ENCODE measurements at regions not wholly inside any gene's neighbourhood (a gene's known extent, or its start where the extent isn't known, plus 50 kb on each side); places are given as distances from the start of the nearest gene placed in this dataset.

DNA sequence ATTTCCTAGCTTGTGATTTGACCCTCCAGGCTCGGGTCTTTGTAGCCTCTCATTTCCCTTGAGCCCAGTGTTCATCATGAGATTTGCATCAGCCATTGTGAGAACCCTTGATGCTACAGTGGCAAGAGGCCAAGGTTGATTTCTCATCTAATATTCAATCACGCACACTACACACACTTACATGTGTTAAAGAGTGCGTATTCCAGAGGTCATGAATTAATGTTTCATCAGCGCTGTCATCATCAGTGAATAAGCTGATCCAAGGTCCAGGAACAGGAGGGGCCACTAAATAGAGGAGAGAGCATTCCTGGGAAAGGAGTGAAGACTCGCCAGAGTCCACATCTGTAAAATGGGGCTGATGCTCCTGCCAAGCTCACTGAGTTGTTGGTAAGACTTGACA is 276.1 kb upstream of the SIX2 start:
- Histone ChIP-seq H3K9ac (ENCODE audit: low read depth in 1 of 2, low read length in 2 of 2) (no peak overlapping the region), H3K4me3 (ENCODE audit: low read depth in 1 of 2, low read length in 2 of 2) (no peak overlapping the region), H3K4me1 (ENCODE audit: control insufficient read depth in 1 of 2, insufficient read depth in 2 of 2, low read length in 2 of 2) (no peaks in the 10 kb centered on the region), H3K36me3 (ENCODE audit: control insufficient read depth in 1 of 2, insufficient read depth in 2 of 2, low read length in 2 of 2) (no peaks in the 10 kb centered on the region), H3K27ac (ENCODE audit: low read depth, low read length) (no peak overlapping the region), H3K9me3 (ENCODE audit: control insufficient read depth in 1 of 2, low read length in 2 of 2) (no peaks in the 10 kb centered on the region), H3K27me3 (ENCODE audit: control insufficient read depth in 1 of 2, insufficient read depth in 2 of 2, low read length in 2 of 2) (no peaks in the 10 kb centered on the region)

DNA sequence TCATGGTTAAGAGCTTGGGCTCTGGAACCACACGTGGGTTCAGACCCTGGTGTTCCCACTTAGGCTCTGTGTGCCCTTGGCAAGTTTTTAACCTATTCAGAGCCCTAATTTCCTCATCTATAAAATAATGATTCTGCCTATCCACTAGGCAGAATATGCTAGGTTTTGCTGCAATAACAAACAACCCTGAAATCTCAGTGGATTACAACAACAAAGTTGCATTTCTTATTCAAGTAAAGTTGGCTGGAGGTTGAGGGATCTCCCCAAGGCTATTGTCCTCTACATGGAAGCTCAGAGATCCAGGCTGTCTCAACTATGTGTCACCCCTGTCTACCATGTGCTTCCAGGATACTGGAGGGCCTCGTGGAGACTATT is 275.4 kb upstream of the SIX2 start:
- Histone ChIP-seq H3K9ac (ENCODE audit: low read depth in 1 of 2, low read length in 2 of 2) (no peak overlapping the region), H3K4me1 (ENCODE audit: control insufficient read depth in 1 of 2, insufficient read depth in 2 of 2, low read length in 2 of 2) (no peaks in the 10 kb centered on the region), H3K9me3 (ENCODE audit: control insufficient read depth in 1 of 2, low read length in 2 of 2) (no peaks in the 10 kb centered on the region), H3K4me3 (ENCODE audit: low read depth in 1 of 2, low read length in 2 of 2) (no peak overlapping the region), H3K36me3 (ENCODE audit: control insufficient read depth in 1 of 2, insufficient read depth in 2 of 2, low read length in 2 of 2) (no peaks in the 10 kb centered on the region), H3K27ac (ENCODE audit: low read depth, low read length) (no peak overlapping the region), H3K27me3 (ENCODE audit: control insufficient read depth in 1 of 2, insufficient read depth in 2 of 2, low read length in 2 of 2) (no peaks in the 10 kb centered on the region)

DNA sequence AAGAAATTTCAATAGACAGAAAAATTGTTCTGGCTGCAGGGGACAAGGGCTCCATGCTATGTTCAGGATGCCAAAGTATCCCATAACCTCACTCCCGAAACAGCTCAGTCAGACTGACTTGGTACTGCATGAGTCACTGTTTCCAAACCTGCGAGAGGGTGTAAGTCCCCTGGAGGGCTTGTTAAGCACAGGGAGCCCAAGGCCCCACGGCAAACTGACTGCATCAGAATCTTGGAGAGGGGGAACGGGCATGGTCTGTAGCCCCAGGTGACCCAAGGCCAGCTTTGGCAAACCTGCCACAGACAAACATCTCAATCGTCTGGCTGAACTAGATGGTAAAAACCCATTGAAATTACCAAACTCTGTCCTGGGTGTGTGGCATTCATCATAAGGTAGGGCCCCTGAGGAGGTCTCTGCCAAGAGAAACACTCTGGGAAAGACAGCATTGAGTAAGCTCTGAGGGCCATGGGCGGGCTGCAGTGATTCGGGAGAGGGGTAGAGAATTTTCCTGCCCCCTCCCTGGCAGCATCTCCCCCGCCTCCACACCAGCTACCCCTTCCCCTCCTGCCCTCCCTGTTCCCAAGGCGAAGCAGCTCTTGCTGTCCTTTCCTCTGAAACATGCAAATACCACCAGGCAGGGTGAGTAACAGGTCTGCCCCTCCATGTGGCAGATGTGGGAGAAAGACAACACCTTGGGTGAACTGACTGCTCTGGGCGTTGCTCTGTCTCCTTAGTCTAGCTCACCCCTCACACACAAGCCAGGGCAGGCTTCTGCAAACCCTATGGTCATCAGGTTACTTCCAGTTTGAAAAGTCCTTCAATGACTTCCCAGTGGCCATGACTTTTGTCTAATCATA is 274.7 kb upstream of the SIX2 start:
- Histone ChIP-seq H3K27ac (ENCODE audit: low read depth, low read length) (no peak overlapping the region), H3K27me3 (ENCODE audit: control insufficient read depth in 1 of 2, insufficient read depth in 2 of 2, low read length in 2 of 2) (no peaks in the 10 kb centered on the region), H3K4me1 (ENCODE audit: control insufficient read depth in 1 of 2, insufficient read depth in 2 of 2, low read length in 2 of 2) (no peaks in the 10 kb centered on the region), H3K36me3 (ENCODE audit: control insufficient read depth in 1 of 2, insufficient read depth in 2 of 2, low read length in 2 of 2) (no peaks in the 10 kb centered on the region), H3K9me3 (ENCODE audit: control insufficient read depth in 1 of 2, low read length in 2 of 2) (no peaks in the 10 kb centered on the region), H3K4me3 (ENCODE audit: low read depth in 1 of 2, low read length in 2 of 2) (no peak overlapping the region), H3K9ac (ENCODE audit: low read depth in 1 of 2, low read length in 2 of 2) (no peak overlapping the region)

DNA sequence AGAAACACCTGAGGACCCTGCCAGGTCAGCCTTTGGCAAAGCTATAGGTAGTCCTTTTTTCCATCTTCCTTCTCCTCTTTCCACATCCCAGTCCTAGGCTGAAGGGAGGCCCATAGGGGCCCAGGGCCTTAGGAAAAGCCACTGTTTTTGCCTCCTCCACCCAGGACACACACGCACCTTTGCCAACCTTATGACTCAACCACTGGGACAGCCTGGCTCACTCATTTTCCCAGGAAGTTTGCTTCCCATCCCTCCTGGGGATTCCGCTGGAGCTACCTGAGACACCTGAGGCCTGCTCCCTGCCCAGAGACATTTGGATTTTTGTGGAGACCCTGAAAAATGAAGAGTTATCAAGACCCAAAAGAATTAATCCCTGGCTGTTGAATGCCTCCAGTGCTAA is 273.4 kb upstream of the SIX2 start:
- Histone ChIP-seq H3K27me3 (ENCODE audit: control insufficient read depth in 1 of 2, insufficient read depth in 2 of 2, low read length in 2 of 2) (no peaks in the 10 kb centered on the region), H3K27ac (ENCODE audit: low read depth, low read length) (no peak overlapping the region), H3K4me1 (ENCODE audit: control insufficient read depth in 1 of 2, insufficient read depth in 2 of 2, low read length in 2 of 2) (no peaks in the 10 kb centered on the region), H3K9me3 (ENCODE audit: control insufficient read depth in 1 of 2, low read length in 2 of 2) (no peaks in the 10 kb centered on the region), H3K36me3 (ENCODE audit: control insufficient read depth in 1 of 2, insufficient read depth in 2 of 2, low read length in 2 of 2) (no peaks in the 10 kb centered on the region), H3K4me3 (ENCODE audit: low read depth in 1 of 2, low read length in 2 of 2) (no peak overlapping the region), H3K9ac (ENCODE audit: low read depth in 1 of 2, low read length in 2 of 2) (no peak overlapping the region)

DNA sequence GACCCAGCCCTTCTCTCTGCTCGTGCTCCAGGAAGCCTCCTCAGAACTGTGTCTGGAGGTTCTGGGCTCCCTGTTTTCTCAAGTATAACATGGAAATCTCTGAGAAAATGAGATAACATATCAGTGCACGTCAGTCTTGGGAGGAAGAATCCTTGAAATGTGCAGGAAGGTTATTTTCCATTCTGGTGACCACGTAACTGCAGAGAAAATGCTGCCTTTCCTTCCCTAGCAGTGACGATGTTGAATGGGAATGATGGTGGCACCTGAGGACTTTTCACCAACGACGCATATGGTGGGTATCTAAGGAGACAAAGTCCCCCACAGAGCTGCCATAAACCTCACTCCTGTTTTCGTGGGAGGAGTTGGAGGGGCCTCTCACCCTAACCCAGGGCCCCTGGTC is 272.1 kb upstream of the SIX2 start:
- no peaks in the 10 kb centered on the region for H3K36me3 ChIP-seq (ENCODE audit: control insufficient read depth in 1 of 2, insufficient read depth in 2 of 2, low read length in 2 of 2)
- H3K4me3 ChIP-seq (ENCODE audit: low read depth in 1 of 2, low read length in 2 of 2) = no peak overlapping the region
- no peaks in the 10 kb centered on the region for H3K4me1 ChIP-seq (ENCODE audit: control insufficient read depth in 1 of 2, insufficient read depth in 2 of 2, low read length in 2 of 2)
- H3K27ac ChIP-seq (ENCODE audit: low read depth, low read length) = no peak overlapping the region
- no peak overlapping the region for H3K9ac ChIP-seq (ENCODE audit: low read depth in 1 of 2, low read length in 2 of 2)
- H3K9me3 ChIP-seq (ENCODE audit: control insufficient read depth in 1 of 2, low read length in 2 of 2) = no peaks in the 10 kb centered on the region
- H3K27me3 ChIP-seq (ENCODE audit: control insufficient read depth in 1 of 2, insufficient read depth in 2 of 2, low read length in 2 of 2) = no peaks in the 10 kb centered on the region

DNA sequence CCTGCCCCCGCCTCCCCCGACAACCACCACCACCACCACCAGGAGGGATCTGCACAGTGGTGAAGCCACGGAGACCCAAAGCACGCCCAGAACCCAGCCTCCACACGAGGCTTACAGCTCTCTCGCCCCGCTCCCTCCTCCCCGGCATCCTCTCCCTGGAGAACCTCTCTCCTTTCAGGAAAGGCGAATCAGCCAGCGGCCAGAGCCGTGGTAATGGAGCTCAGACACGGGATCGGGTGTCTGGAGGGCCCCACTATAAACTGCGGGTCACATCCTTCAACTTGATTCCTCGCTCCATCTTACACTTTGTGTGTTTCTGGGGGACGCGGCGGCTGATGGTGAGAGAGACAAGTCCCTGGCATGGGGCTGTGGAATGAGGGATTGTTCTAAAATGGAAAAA is 271.5 kb upstream of the SIX2 start:
- Histone ChIP-seq H3K27ac (ENCODE audit: low read depth, low read length) (no peak overlapping the region), H3K27me3 (ENCODE audit: control insufficient read depth in 1 of 2, insufficient read depth in 2 of 2, low read length in 2 of 2) (no peaks in the 10 kb centered on the region), H3K9me3 (ENCODE audit: control insufficient read depth in 1 of 2, low read length in 2 of 2) (no peaks in the 10 kb centered on the region), H3K36me3 (ENCODE audit: control insufficient read depth in 1 of 2, insufficient read depth in 2 of 2, low read length in 2 of 2) (no peaks in the 10 kb centered on the region), H3K4me3 (ENCODE audit: low read depth in 1 of 2, low read length in 2 of 2) (no peak overlapping the region), H3K9ac (ENCODE audit: low read depth in 1 of 2, low read length in 2 of 2) (no peak overlapping the region), H3K4me1 (ENCODE audit: control insufficient read depth in 1 of 2, insufficient read depth in 2 of 2, low read length in 2 of 2) (no peaks in the 10 kb centered on the region)

DNA sequence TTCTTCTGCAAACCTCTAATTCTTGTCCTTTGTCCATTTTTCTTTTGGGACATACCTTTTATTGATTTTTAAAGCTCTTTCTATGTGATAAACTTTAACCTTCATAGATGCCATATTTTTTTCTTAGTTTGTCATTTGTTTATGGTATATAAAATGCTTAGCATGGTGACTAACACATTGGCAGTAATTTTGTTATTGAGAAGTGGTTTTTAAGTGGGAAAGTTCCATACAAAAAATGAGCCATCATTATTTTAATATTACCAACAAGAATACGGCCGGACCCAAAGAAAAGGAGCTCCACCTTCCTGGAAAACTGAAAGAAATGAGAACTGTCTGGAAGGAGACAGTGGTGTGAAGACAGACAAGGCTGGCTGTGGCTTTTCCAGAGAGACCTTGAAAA is 270.1 kb upstream of the SIX2 start:
- Histone ChIP-seq H3K27ac (ENCODE audit: low read depth, low read length) (no peak overlapping the region), H3K4me1 (ENCODE audit: control insufficient read depth in 1 of 2, insufficient read depth in 2 of 2, low read length in 2 of 2) (no peaks in the 10 kb centered on the region), H3K27me3 (ENCODE audit: control insufficient read depth in 1 of 2, insufficient read depth in 2 of 2, low read length in 2 of 2) (no peaks in the 10 kb centered on the region), H3K9ac (ENCODE audit: low read depth in 1 of 2, low read length in 2 of 2) (no peak overlapping the region), H3K36me3 (ENCODE audit: control insufficient read depth in 1 of 2, insufficient read depth in 2 of 2, low read length in 2 of 2) (no peaks in the 10 kb centered on the region), H3K9me3 (ENCODE audit: control insufficient read depth in 1 of 2, low read length in 2 of 2) (no peaks in the 10 kb centered on the region), H3K4me3 (ENCODE audit: low read depth in 1 of 2, low read length in 2 of 2) (no peak overlapping the region)

DNA sequence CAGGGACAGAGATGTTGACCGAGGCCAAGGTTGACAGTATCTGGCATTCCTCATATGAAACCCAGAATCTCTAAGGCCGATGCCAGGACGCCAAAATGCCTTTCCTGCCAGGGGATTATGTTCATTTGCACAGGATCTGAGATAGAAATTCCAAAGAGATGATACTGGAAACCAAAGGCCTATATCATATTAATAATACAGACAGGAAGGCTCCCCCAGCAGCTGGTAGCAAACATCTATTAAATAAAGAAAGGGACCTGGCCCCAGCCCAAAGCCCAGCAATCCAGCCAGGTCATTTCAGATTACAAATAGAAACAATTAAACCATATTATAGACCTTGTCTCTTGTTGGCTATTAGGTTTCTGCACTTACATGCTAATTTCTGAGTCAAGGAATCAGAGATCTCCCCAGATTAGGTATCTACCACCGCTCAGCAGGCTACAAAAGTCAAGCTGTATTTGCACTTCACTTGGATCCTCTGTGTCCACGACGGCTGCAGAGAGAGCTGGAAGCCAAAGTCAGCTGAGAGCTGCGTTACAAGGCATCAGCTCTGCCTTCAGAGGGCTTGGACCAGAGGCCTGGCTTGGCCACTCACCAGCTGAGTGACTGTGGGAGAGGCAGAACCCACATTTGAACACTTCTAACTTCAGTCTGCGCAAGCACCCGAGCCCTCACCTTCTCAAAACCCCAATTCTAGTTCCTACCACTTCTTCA is 269.3 kb upstream of the SIX2 start:
- H3K4me3 ChIP-seq (ENCODE audit: low read depth in 1 of 2, low read length in 2 of 2) = no peak overlapping the region
- no peak overlapping the region for H3K9ac ChIP-seq (ENCODE audit: low read depth in 1 of 2, low read length in 2 of 2)
- H3K27me3 ChIP-seq (ENCODE audit: control insufficient read depth in 1 of 2, insufficient read depth in 2 of 2, low read length in 2 of 2) = no peaks in the 10 kb centered on the region
- no peaks in the 10 kb centered on the region for H3K9me3 ChIP-seq (ENCODE audit: control insufficient read depth in 1 of 2, low read length in 2 of 2)
- no peaks in the 10 kb centered on the region for H3K36me3 ChIP-seq (ENCODE audit: control insufficient read depth in 1 of 2, insufficient read depth in 2 of 2, low read length in 2 of 2)
- H3K4me1 ChIP-seq (ENCODE audit: control insufficient read depth in 1 of 2, insufficient read depth in 2 of 2, low read length in 2 of 2) = no peaks in the 10 kb centered on the region
- no peak overlapping the region for H3K27ac ChIP-seq (ENCODE audit: low read depth, low read length)

DNA sequence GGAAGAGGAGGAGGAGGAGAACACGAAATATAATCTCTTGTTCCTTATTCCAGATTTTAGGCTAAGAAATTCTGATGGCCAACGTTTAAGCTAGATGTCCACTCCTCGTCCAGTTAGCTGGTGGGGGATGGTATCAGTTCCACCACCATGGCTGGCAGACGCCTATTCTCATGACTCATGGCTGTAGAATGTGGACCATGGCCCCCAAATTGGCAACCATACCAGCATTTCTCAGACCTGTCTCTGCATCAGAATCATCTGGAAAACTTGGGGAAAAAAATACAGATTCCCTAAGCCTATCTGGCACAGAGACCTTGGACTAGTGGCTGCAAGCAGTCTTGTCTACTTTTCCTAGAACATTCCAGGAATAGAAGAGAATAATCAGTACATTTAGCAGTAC is 267.7 kb upstream of the SIX2 start:
- H3K27ac ChIP-seq (ENCODE audit: low read depth, low read length) = no peak overlapping the region
- no peaks in the 10 kb centered on the region for H3K36me3 ChIP-seq (ENCODE audit: control insufficient read depth in 1 of 2, insufficient read depth in 2 of 2, low read length in 2 of 2)

DNA sequence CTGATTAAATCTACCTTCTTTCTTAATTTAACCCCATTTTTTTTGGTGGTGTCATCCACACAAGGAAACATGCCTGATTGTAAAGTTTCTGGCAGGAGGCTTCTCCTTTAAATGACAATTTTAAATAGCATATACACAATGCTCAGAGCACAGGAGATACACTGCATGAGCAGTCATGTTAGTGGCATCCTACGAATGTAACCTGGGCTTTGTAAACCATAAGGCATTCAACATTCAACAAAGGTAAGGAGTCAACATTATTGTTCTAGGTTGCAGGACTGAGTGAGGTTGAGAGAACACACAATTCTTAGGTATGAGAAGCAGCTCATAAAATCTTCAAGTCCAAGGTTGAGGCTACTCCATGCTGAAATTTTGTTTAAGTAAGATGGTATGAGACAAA is 266.6 kb upstream of the SIX2 start:
- Histone ChIP-seq H3K4me3 (ENCODE audit: low read depth in 1 of 2, low read length in 2 of 2) (no peak overlapping the region), H3K27ac (ENCODE audit: low read depth, low read length) (no peak overlapping the region)

More for the DNA sequence above, 267.7 kb upstream of the SIX2 start:
- Histone ChIP-seq H3K9ac (ENCODE audit: low read depth in 1 of 2, low read length in 2 of 2) (no peak overlapping the region), H3K9me3 (ENCODE audit: control insufficient read depth in 1 of 2, low read length in 2 of 2) (no peaks in the 10 kb centered on the region), H3K4me3 (ENCODE audit: low read depth in 1 of 2, low read length in 2 of 2) (no peak overlapping the region), H3K27me3 (ENCODE audit: control insufficient read depth in 1 of 2, insufficient read depth in 2 of 2, low read length in 2 of 2) (no peaks in the 10 kb centered on the region), H3K4me1 (ENCODE audit: control insufficient read depth in 1 of 2, insufficient read depth in 2 of 2, low read length in 2 of 2) (no peaks in the 10 kb centered on the region)

More for the DNA sequence above, 266.6 kb upstream of the SIX2 start:
- Histone ChIP-seq H3K9ac (ENCODE audit: low read depth in 1 of 2, low read length in 2 of 2) (no peak overlapping the region), H3K4me1 (ENCODE audit: control insufficient read depth in 1 of 2, insufficient read depth in 2 of 2, low read length in 2 of 2) (no peaks in the 10 kb centered on the region), H3K36me3 (ENCODE audit: control insufficient read depth in 1 of 2, insufficient read depth in 2 of 2, low read length in 2 of 2) (no peaks in the 10 kb centered on the region), H3K27me3 (ENCODE audit: control insufficient read depth in 1 of 2, insufficient read depth in 2 of 2, low read length in 2 of 2) (no peaks in the 10 kb centered on the region), H3K9me3 (ENCODE audit: control insufficient read depth in 1 of 2, low read length in 2 of 2) (no peaks in the 10 kb centered on the region)

Data from duodenal mucosa (tissue), 2 donors.